ENCODE measurements at regions not wholly inside any gene's neighbourhood (a gene's known extent, or its start where the extent isn't known, plus 50 kb on each side); places are given as distances from the start of the nearest gene placed in this dataset.
"Not testable (repeated sequence)": the region's sequence is repeated elsewhere in the genome, so short reads cannot be mapped to it uniquely, and the experiment has no call there.

DNA sequence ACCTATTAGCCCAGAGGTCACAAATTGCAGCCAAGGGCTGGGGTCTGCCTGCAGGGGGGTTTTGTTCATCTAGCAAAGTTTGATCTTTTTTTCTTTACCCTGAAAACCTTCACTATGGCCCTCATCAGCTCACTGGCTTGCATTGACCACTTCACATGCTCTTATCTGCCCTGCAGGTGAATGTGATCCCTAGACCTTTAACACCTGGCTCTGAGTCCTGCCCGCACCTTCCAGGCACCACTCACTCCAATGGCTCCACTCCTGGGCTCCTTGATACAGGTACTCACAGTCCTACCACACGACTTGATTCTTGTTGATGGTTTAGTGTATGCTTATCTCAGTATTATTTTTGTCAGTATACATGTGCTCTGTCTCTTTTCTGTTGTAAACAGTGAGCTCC lies 92.5 kb downstream of the FEM1C start:
- H3K4me1 Mint-ChIP-seq (ENCODE audit: low read depth): peaks cover 54% of the 10 kb centered on the region
- TF ChIP-seq, protein P1, sequence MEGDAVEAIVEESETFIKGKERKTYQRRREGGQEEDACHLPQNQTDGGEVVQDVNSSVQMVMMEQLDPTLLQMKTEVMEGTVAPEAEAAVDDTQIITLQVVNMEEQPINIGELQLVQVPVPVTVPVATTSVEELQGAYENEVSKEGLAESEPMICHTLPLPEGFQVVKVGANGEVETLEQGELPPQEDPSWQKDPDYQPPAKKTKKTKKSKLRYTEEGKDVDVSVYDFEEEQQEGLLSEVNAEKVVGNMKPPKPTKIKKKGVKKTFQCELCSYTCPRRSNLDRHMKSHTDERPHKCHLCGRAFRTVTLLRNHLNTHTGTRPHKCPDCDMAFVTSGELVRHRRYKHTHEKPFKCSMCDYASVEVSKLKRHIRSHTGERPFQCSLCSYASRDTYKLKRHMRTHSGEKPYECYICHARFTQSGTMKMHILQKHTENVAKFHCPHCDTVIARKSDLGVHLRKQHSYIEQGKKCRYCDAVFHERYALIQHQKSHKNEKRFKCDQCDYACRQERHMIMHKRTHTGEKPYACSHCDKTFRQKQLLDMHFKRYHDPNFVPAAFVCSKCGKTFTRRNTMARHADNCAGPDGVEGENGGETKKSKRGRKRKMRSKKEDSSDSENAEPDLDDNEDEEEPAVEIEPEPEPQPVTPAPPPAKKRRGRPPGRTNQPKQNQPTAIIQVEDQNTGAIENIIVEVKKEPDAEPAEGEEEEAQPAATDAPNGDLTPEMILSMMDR (IDR thresholded peaks at IDR 0.05): no peak
- H3K9me3 Mint-ChIP-seq: 0 out of 2 replicates have a peak, but pooled peaks cover 1% of the 10 kb centered on the region
- H3K27me3 Mint-ChIP-seq (ENCODE audit: insufficient read depth): peaks cover 3% of the 10 kb centered on the region; the same call in 1 of the 2 replicates
- H3K36me3 Mint-ChIP-seq (ENCODE audit: low read depth): no peaks in the 10 kb centered on the region
- no peak for DNase-seq
- no peak overlapping the region for H3K27ac Mint-ChIP-seq
- no peak overlapping the region for H3K4me3 Mint-ChIP-seq

DNA sequence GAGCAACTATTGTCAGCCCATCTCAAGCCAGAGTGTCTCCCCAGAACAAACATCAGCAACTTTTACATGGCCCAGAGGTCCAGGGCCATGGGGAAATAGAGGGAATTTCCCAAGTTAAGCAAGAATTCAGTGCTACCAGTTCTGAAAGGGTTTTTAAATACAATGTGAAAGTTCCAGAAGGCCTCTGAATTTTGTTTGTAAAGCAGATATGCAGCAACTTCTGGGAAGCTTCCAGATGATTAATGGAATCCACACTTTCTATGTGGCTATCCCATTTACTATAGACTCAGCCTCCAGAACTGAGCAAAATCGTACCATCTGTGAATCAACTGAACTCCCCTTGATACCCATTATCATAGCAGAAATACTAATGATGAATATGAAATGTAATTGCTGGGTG lies 93.8 kb downstream of the FEM1C start:
- Mint-ChIP-seq H3K4me1 (ENCODE audit: low read depth) (peaks cover 45% of the 10 kb centered on the region), H3K36me3 (ENCODE audit: low read depth) (0 out of 2 replicates have a peak, but pooled peaks cover 5% of the 10 kb centered on the region), H3K9me3 (peaks cover 8% of the 10 kb centered on the region), H3K4me3 (peak overlapping the region; percentile 5), H3K27me3 (ENCODE audit: insufficient read depth) (peaks cover 3% of the 10 kb centered on the region; the same call in 1 of the 2 replicates), H3K27ac (peak overlapping the region; percentile 71)
- peak; percentile 64 for DNase-seq
- TF ChIP-seq, protein P1 (IDR thresholded peaks at IDR 0.05): no peak

DNA sequence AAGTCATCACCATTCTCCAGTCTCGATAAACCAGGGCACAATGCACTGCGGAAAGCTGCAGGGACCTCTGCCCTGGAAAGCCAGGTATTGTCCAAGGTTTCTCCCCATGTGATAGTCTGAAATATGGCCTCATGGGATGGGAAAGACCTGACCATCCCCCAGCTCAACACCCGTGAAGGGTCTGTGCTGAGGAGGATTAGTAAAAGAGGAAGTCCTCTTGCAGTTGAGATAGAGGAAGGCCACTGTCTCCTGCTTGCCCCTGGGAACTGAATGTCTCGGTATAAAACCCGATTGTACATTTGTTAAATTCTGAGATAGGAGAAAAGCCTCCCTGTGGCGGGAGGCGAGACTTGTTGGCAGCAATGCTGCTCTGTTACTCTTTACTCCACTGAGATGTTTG lies 95.9 kb downstream of the FEM1C start:
- not testable (repeated sequence) for H3K27me3 Mint-ChIP-seq (ENCODE audit: insufficient read depth); H3K36me3 Mint-ChIP-seq (ENCODE audit: low read depth); H3K4me3 Mint-ChIP-seq; H3K27ac Mint-ChIP-seq; DNase-seq; H3K9me3 Mint-ChIP-seq
- peaks cover 29% of the 10 kb centered on the region for H3K4me1 Mint-ChIP-seq (ENCODE audit: low read depth)

DNA sequence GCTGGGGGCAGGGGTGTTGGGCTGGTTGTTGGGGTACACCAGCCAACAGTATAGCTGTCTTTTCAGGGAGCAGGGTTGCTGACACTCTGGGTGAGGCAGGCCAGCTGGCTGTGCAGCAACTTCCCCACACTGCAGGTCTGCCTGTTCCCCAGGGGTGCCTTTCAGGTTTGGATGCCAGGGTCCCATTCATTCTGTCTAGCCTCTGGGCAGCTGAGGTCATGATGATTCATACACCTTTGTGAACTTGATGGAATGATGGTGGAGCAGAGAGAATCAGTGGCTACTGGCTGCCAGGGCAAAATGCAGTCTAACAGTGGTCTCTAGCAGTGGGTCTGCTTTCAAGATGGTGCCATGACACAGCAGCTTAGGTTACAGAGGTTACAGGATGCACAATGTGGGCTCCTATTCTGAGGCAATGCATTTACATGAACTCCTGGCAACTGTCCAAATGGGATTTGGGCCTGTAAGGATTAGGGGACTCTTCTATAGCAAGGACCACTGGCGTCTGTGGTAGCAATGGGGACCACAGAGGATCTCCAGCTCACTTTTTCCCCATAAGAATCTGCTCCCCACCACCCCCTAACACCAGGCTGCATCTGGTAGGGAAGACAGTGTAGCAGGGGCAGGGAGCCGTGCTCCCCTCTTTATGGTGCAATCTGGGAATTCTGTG lies 103.7 kb downstream of the FEM1C start:
- no peak for DNase-seq
- Mint-ChIP-seq H3K4me1 (ENCODE audit: low read depth) (peaks cover 30% of the 10 kb centered on the region), H3K4me3 (no peak overlapping the region), H3K27ac (no peak overlapping the region), H3K27me3 (ENCODE audit: insufficient read depth) (no peaks in the 10 kb centered on the region; the same call in 1 of the 2 replicates), H3K9me3 (peaks cover 34% of the 10 kb centered on the region), H3K36me3 (ENCODE audit: low read depth) (peaks cover 31% of the 10 kb centered on the region)
- TF ChIP-seq, protein P1 (IDR thresholded peaks at IDR 0.05): no peak

DNA sequence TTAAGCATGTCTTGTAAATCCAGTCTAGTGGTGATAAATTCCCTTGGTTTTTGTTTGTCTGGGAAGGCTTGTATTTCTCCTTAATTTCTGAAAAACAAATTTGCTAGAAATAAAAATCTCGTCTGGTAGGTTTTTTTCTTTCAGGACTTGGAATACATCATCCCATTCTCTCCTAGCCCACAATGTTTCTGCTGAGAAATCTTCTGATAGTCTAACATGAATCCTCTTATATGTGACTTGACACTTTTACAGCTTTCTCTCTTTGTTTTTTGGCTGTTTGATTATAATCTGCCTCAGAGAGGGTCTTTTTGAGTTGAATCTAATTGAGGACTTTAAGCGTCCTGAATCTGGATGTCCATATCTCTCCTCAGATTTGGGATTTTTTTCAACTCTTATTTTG lies 104.9 kb downstream of the FEM1C start:
- Mint-ChIP-seq H3K4me3 (no peak overlapping the region), H3K36me3 (ENCODE audit: low read depth) (peaks cover 31% of the 10 kb centered on the region), H3K4me1 (ENCODE audit: low read depth) (peaks cover 42% of the 10 kb centered on the region), H3K9me3 (peaks cover 34% of the 10 kb centered on the region), H3K27ac (peak overlapping the region; percentile 39), H3K27me3 (ENCODE audit: insufficient read depth) (no peaks in the 10 kb centered on the region; the same call in 1 of the 2 replicates)
- DNase-seq: no peak
- TF ChIP-seq, protein P1 (IDR thresholded peaks at IDR 0.05): no peak

DNA sequence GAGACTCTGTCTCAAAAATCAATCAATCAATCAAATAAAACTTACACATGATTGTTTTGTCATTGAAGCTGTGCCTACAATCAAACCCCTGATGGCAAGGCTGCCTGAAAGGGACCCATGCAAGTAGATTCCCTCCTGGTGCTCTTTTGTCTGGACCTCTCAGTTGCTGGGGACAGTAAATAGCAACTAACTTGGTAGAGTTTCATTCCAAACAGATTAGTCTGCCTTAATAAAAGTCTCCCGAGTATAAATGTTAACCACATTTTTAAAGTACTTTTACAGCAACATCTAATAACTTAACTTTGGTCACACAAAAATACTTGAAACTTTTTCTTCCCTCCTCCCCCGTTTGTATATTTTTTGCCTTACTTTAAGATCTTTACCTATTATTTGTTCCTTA lies 105.5 kb downstream of the FEM1C start:
- peak; percentile 82 for DNase-seq
- H3K9me3 Mint-ChIP-seq: peaks cover 34% of the 10 kb centered on the region
- peaks cover 31% of the 10 kb centered on the region for H3K36me3 Mint-ChIP-seq (ENCODE audit: low read depth)

More for the DNA sequence above, 105.5 kb downstream of the FEM1C start:
- Mint-ChIP-seq H3K4me3 (no peak overlapping the region), H3K27ac (peak overlapping the region; percentile 93), H3K27me3 (ENCODE audit: insufficient read depth) (no peaks in the 10 kb centered on the region; the same call in 1 of the 2 replicates), H3K4me1 (ENCODE audit: low read depth) (peaks cover 48% of the 10 kb centered on the region)
- TF ChIP-seq, protein P1 (IDR thresholded peaks at IDR 0.05): no peak

All from HFFc6 (cell line).